ENCODE measurements at regions not wholly inside any gene's neighbourhood (a gene's known extent, or its start where the extent isn't known, plus 50 kb on each side); places are given as distances from the start of the nearest gene placed in this dataset.

DNA sequence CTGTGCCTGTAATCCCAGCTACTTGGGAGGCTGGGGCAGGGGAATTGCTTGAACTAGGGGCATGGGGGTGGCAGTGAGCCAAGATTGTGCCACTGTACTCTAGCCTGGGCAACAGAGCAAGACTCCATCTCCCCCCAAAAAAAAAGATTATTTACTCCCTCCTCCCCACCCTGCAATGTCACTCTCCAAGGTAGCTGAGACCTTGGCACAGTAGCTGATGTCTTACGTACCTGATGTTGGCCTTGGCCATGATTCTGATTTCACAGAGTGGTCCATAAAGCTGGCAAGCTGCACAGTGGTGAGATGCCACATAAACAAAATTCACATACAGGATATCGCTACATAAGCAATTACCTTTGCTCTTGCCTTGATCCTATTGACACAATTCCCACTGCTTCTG is 108.5 kb downstream of the CAVIN4 start:
- TF ChIP-seq, protein P1, sequence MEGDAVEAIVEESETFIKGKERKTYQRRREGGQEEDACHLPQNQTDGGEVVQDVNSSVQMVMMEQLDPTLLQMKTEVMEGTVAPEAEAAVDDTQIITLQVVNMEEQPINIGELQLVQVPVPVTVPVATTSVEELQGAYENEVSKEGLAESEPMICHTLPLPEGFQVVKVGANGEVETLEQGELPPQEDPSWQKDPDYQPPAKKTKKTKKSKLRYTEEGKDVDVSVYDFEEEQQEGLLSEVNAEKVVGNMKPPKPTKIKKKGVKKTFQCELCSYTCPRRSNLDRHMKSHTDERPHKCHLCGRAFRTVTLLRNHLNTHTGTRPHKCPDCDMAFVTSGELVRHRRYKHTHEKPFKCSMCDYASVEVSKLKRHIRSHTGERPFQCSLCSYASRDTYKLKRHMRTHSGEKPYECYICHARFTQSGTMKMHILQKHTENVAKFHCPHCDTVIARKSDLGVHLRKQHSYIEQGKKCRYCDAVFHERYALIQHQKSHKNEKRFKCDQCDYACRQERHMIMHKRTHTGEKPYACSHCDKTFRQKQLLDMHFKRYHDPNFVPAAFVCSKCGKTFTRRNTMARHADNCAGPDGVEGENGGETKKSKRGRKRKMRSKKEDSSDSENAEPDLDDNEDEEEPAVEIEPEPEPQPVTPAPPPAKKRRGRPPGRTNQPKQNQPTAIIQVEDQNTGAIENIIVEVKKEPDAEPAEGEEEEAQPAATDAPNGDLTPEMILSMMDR (IDR thresholded peaks at IDR 0.05) = no peak
- no peak for TF ChIP-seq POLR2A (IDR thresholded peaks at IDR 0.05)

Data from breast epithelium (tissue), 3 donors.